IMR-90 (cell line): ENCODE measurements at regions not wholly inside any gene's neighbourhood (a gene's known extent, or its start where the extent isn't known, plus 50 kb on each side); places are given as distances from the start of the nearest gene placed in this dataset.

Experiments used
- BHLHE40 ChIP-seq: fragments of 150-350 bp; IDR thresholded peaks from 2 replicates; pipeline ENCODE4 v1.6.1; 2016; ENCODE audit warnings: mild to moderate bottlenecking, low read depth, low read length
- CEBPB ChIP-seq: IDR thresholded peaks from 2 replicates; pipeline ENCODE4 v1.6.1; 2012; ENCODE audit warnings: low read depth, low read length, improper control_type of control experiment
- POLR2A ChIP-seq: IDR thresholded peaks from 2 replicates; pipeline ENCODE4 v1.6.1; 2012; ENCODE audit warnings: mild to moderate bottlenecking, low read depth, low read length
- RFX5 ChIP-seq: IDR thresholded peaks from 2 replicates; pipeline ENCODE4 v1.8.0; 2012; ENCODE audit warnings: low read depth, mild to moderate bottlenecking, low read length, moderate library complexity
- TF ChIP-seq, protein P1 (sequence below): conservative IDR thresholded peaks from 2 replicates; pipeline ENCODE4 v1.5.1; 2012; ENCODE audit warnings: mild to moderate bottlenecking, low read depth, low read length, improper control_type of control experiment
- TF ChIP-seq, protein P2 (sequence below): fragments of 150-350 bp; IDR thresholded peaks from 2 replicates; pipeline ENCODE4 v1.6.1; 2017; ENCODE audit warnings: mild to moderate bottlenecking, antibody characterized with exemption, low read length, low read depth

DNA sequence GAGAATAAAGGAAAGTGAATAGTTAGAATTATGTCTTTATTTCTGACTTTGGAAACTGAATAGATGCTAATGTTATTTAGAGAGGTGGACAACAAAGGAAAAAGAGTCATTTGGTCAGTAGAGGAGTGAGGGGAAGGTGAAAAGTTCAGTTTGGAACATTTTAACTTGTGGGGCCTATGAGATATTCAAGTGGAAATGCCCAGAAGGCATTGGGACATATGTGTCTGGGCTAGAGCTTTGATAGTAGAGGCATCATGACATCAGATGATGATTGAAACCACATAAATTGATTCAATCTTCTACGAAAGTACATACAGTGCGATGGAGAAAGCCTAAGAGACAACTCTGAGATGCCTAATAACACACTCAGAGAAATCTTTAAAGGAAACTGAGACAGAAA, 151.7 kb upstream of the COL11A1 start:
- TF ChIP-seq, protein P1, sequence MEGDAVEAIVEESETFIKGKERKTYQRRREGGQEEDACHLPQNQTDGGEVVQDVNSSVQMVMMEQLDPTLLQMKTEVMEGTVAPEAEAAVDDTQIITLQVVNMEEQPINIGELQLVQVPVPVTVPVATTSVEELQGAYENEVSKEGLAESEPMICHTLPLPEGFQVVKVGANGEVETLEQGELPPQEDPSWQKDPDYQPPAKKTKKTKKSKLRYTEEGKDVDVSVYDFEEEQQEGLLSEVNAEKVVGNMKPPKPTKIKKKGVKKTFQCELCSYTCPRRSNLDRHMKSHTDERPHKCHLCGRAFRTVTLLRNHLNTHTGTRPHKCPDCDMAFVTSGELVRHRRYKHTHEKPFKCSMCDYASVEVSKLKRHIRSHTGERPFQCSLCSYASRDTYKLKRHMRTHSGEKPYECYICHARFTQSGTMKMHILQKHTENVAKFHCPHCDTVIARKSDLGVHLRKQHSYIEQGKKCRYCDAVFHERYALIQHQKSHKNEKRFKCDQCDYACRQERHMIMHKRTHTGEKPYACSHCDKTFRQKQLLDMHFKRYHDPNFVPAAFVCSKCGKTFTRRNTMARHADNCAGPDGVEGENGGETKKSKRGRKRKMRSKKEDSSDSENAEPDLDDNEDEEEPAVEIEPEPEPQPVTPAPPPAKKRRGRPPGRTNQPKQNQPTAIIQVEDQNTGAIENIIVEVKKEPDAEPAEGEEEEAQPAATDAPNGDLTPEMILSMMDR: no peak
- TF ChIP-seq RFX5 (no peak), POLR2A (no peak), CEBPB (no peak), BHLHE40 (no peak)
- TF ChIP-seq, protein P2, sequence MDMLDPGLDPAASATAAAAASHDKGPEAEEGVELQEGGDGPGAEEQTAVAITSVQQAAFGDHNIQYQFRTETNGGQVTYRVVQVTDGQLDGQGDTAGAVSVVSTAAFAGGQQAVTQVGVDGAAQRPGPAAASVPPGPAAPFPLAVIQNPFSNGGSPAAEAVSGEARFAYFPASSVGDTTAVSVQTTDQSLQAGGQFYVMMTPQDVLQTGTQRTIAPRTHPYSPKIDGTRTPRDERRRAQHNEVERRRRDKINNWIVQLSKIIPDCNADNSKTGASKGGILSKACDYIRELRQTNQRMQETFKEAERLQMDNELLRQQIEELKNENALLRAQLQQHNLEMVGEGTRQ: no peak
